ENCODE measurements at regions not wholly inside any gene's neighbourhood (a gene's known extent, or its start where the extent isn't known, plus 50 kb on each side); places are given as distances from the start of the nearest gene placed in this dataset.
"Not testable (repeated sequence)": the region's sequence is repeated elsewhere in the genome, so short reads cannot be mapped to it uniquely, and the experiment has no call there.

- Histone ChIP-seq H3K27me3 (no peaks in the 10 kb centered on the region), H3K36me3 (no peaks in the 10 kb centered on the region), H3K27ac (no peak overlapping the region), H3K4me1 (no peaks in the 10 kb centered on the region), H3K9me3 (peaks cover 0 to 2% (median 0%) of the 10 kb centered on the region in 4 donors), H3K4me3 (no peak overlapping the region)
- 44% methylated on average over 2 of the region's 3 CpGs for WGBS (ENCODE audit: insufficient coverage, low coverage, low lambda C conversion rate, missing lambda C conversion rate)
- no peak for DNase-seq
- TF ChIP-seq CTCF (IDR thresholded peaks at IDR 0.05) = no peak
- intact Hi-C loops (cut with DNase I) = no loop called here
- no peak for ATAC-seq
These were observed 269.9 kb downstream of the CDK5RAP2 start for GRCh38 chr9:120310035-120310434.

- no peak for ATAC-seq
- no CpG with 5 or more reads among the region's 3 CpGs for WGBS (ENCODE audit: insufficient coverage, low coverage, low lambda C conversion rate, missing lambda C conversion rate)
- TF ChIP-seq POLR2A (IDR thresholded peaks at IDR 0.05) (no peak), CTCF (IDR thresholded peaks at IDR 0.05) (no peak)
- intact Hi-C loops (cut with DNase I) = no loop called here
- no peak for DNase-seq
- H3K36me3 ChIP-seq = no peaks in the 10 kb centered on the region
- H3K9me3 ChIP-seq = peaks cover 0 to 2% (median 0%) of the 10 kb centered on the region in 4 donors
- no peaks in the 10 kb centered on the region for H3K4me1 ChIP-seq
- H3K27ac ChIP-seq = no peak overlapping the region
- H3K4me3 ChIP-seq = no peak overlapping the region
- H3K27me3 ChIP-seq = no peaks in the 10 kb centered on the region
These were observed 271.5 kb downstream of the CDK5RAP2 start for GRCh38 chr9:120308495-120308894.

- ATAC-seq (no peak), DNase-seq (no peak)
- no peaks in the 10 kb centered on the region for H3K4me1 ChIP-seq
- no peak overlapping the region for H3K4me3 ChIP-seq
- WGBS (ENCODE audit: insufficient coverage, low coverage, low lambda C conversion rate, missing lambda C conversion rate) = 94% methylated on average over 2 of the region's 2 CpGs
- no peak for TF ChIP-seq POLR2A (IDR thresholded peaks at IDR 0.05)
- TF ChIP-seq CTCF (IDR thresholded peaks at IDR 0.05) = no peak
- no peaks in the 10 kb centered on the region for H3K9me3 ChIP-seq
- H3K36me3 ChIP-seq = no peaks in the 10 kb centered on the region
- intact Hi-C loops (cut with DNase I) = no loop called here
- no peaks in the 10 kb centered on the region for H3K27me3 ChIP-seq
- no peak overlapping the region for H3K27ac ChIP-seq
These were observed 272.4 kb downstream of the CDK5RAP2 start for GRCh38 chr9:120307599-120307998.

- Histone ChIP-seq H3K9me3 (no peaks in the 10 kb centered on the region), H3K36me3 (no peaks in the 10 kb centered on the region), H3K4me1 (no peaks in the 10 kb centered on the region), H3K27ac (no peak overlapping the region), H3K4me3 (no peak overlapping the region), H3K27me3 (no peaks in the 10 kb centered on the region)
- 60% methylated on average over 1 of the region's 3 CpGs for WGBS (ENCODE audit: insufficient coverage, low coverage, low lambda C conversion rate, missing lambda C conversion rate)
- DNase-seq (no peak), ATAC-seq (no peak)
- TF ChIP-seq POLR2A (IDR thresholded peaks at IDR 0.05) (no peak), CTCF (IDR thresholded peaks at IDR 0.05) (no peak)
- intact Hi-C loops (cut with DNase I) = no loop called here
These were observed 273.4 kb downstream of the CDK5RAP2 start for GRCh38 chr9:120306561-120306960.

GRCh38 chr9:120306088-120306487 is 273.9 kb downstream of the CDK5RAP2 start:
- 23% methylated on average over 3 of the region's 3 CpGs for WGBS (ENCODE audit: insufficient coverage, low coverage, low lambda C conversion rate, missing lambda C conversion rate)
- Histone ChIP-seq H3K36me3 (no peaks in the 10 kb centered on the region), H3K4me3 (no peak overlapping the region), H3K4me1 (no peaks in the 10 kb centered on the region), H3K27me3 (no peaks in the 10 kb centered on the region), H3K27ac (no peak overlapping the region), H3K9me3 (no peaks in the 10 kb centered on the region)
- TF ChIP-seq POLR2A (IDR thresholded peaks at IDR 0.05) (no peak), CTCF (IDR thresholded peaks at IDR 0.05) (no peak)
- intact Hi-C loops (cut with DNase I) = no loop called here
- no peak for DNase-seq
- no peak for ATAC-seq

GRCh38 chr9:120304896-120305295 is 275.1 kb downstream of the CDK5RAP2 start:
- intact Hi-C loops (cut with DNase I); DNase-seq; H3K27ac ChIP-seq; H3K9me3 ChIP-seq; H3K27me3 ChIP-seq; H3K4me1 ChIP-seq; H3K36me3 ChIP-seq; H3K4me3 ChIP-seq; ATAC-seq: not testable (repeated sequence)
- WGBS (ENCODE audit: insufficient coverage, low coverage, low lambda C conversion rate, missing lambda C conversion rate) = no CpG with 5 or more reads among the region's 28 CpGs
